Testis (tissue), 2 donors: ENCODE measurements at regions not wholly inside any gene's neighbourhood (a gene's known extent, or its start where the extent isn't known, plus 50 kb on each side); places are given as distances from the start of the nearest gene placed in this dataset.

Source experiments
- DNase-seq: peaks from one replicate; pipeline ENCODE4 v3.0.0-alpha.2; 2019
- H3K27ac ChIP-seq, 2 donors: fragments of 200-600 bp; sonication (generic); one replicate each; pipeline ENCODE4 v1.5.1; 2019
- H3K27me3 ChIP-seq: fragments of 200-600 bp; sonication (generic); one replicate; pipeline ENCODE4 v1.5.1; 2019
- H3K36me3 ChIP-seq: fragments of 200-600 bp; sonication (generic); one replicate; pipeline ENCODE4 v1.5.1; 2017; ENCODE audit warnings: low read depth; ENCODE audit errors: missing control alignments
- H3K4me1 ChIP-seq: fragments of 200-600 bp; sonication (generic); one replicate; pipeline ENCODE4 v1.5.1; 2019
- H3K4me3 ChIP-seq, 2 donors: fragments of 200-600 bp; sonication (generic); one replicate each; pipeline ENCODE4 v1.5.1; 2017 to 2019
- H3K9me3 ChIP-seq: fragments of 200-600 bp; sonication (generic); one replicate; pipeline ENCODE4 v1.5.1; 2017
- CTCF ChIP-seq, 3 experiments: fragments of 450-650 bp in 2 of 3; fragments of 200-600 bp in 1 of 3; sonication (generic) in 1 of 3; IDR thresholded peaks; one replicate each; pipeline ENCODE4 v1.5.1; 2016 to 2019; ENCODE audit warnings: antibody characterized with exemption in 3 of 3, mild to moderate bottlenecking in 2 of 3, moderate library complexity in 1 of 3
- POLR2A ChIP-seq: fragments of 450-650 bp; IDR thresholded peaks from one replicate; pipeline ENCODE4 v1.6.1; 2017; ENCODE audit warnings: antibody characterized with exemption, mild to moderate bottlenecking, moderate library complexity
- WGBS, 2 donors: methylation state at CpG; one replicate each; pipeline ENCODE4 v1.1.5; 2018; 5-methylcytosine and 5-hydroxymethylcytosine counted together
- intact Hi-C: fragments of 100-400 bp; cut with DNase I; formaldehyde crosslinking; loops from one replicate; pipeline ENCODE4 v1.15.1; 2023; ENCODE audit warnings: low total_unique reads

GRCh38 chr6:90653750-90654149, 66.9 kb upstream of the MAP3K7 start:
- Histone ChIP-seq H3K27me3 (no peaks in the 10 kb centered on the region), H3K36me3 (no peaks in the 10 kb centered on the region), H3K9me3 (no peaks in the 10 kb centered on the region), H3K27ac (no peak overlapping the region), H3K4me3 (no peak overlapping the region), H3K4me1 (no peaks in the 10 kb centered on the region)
- TF ChIP-seq POLR2A = no peak
- intact Hi-C loops = no loop called here
- 84 to 86% methylated on average over 5 of the region's 5 CpGs for WGBS, 2 donors
- DNase-seq = no peak

- no peak overlapping the region for H3K4me3 ChIP-seq
- no peaks in the 10 kb centered on the region for H3K27me3 ChIP-seq
- no peaks in the 10 kb centered on the region for H3K9me3 ChIP-seq
- no peak for TF ChIP-seq CTCF (IDR thresholded peaks at IDR 0.05)
- TF ChIP-seq POLR2A = no peak
- 57 to 69% methylated on average over 8 of the region's 8 CpGs for WGBS, 2 donors
- no peaks in the 10 kb centered on the region for H3K36me3 ChIP-seq
- intact Hi-C loops = no loop called here
- H3K27ac ChIP-seq = no peak overlapping the region
- DNase-seq = no peak
- no peaks in the 10 kb centered on the region for H3K4me1 ChIP-seq
Measured at GRCh38 chr6:90650041-90650940, 63.4 kb upstream of the MAP3K7 start.

DNA sequence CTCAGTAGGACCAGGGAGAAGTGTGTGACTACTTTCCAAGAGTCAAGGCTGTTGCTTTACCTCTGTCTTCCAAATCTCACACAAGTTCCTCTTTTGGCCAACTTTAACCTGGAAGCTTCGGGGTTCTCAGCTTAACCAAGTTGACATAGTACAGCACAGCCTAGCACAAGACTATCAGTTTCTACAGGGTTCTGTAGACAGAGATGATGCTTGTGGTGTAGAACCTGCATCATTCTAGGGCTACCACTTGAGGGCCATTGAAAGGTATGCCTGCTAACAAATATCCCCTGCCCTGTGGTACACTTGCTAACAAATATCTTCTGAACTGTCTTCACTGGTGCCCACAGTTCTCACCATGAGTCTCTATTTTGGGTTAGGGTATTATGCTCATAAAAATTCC, 62.0 kb upstream of the MAP3K7 start:
- Histone ChIP-seq H3K27me3 (no peaks in the 10 kb centered on the region), H3K27ac (no peak overlapping the region), H3K9me3 (no peaks in the 10 kb centered on the region), H3K36me3 (no peaks in the 10 kb centered on the region), H3K4me1 (no peaks in the 10 kb centered on the region), H3K4me3 (no peak overlapping the region)
- WGBS, 2 donors = 88 to 100% methylated on average over 1 of the region's 1 CpG
- no peak for TF ChIP-seq POLR2A
- no peak for DNase-seq
- intact Hi-C loops = no loop called here

DNA sequence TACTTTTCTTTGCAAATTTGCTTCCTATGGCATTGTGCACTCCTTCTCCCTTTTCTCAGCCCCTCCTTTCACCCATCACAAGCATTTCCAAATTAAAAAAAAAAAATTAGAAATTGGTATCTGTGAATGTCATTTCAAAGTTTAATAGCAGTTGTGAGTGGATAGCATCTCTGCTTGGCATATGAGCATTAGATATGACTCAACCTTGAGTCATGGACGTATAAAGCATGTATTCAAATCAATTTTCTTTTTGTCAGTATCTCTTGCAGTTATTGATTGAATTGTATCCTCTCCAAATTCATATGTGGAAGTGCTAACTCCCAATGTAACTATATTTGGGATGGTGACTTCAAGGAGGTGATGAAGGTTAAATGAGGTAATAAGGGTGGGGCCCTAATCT, 60.1 kb upstream of the MAP3K7 start:
- Histone ChIP-seq H3K27me3 (no peaks in the 10 kb centered on the region), H3K36me3 (no peaks in the 10 kb centered on the region), H3K4me3 (no peak overlapping the region), H3K4me1 (no peaks in the 10 kb centered on the region), H3K27ac (no peak overlapping the region), H3K9me3 (no peaks in the 10 kb centered on the region)
- 75 to 95% methylated on average over 1 of the region's 1 CpG for WGBS, 2 donors
- intact Hi-C loops = no loop called here
- no peak for DNase-seq
- no peak for TF ChIP-seq POLR2A
- no peak for TF ChIP-seq CTCF (IDR thresholded peaks at IDR 0.05)

- no peak overlapping the region for H3K27ac ChIP-seq
- 81 to 84% methylated on average over 4 of the region's 4 CpGs for WGBS, 2 donors
- no peaks in the 10 kb centered on the region for H3K4me1 ChIP-seq
- intact Hi-C loops = no loop called here
- no peaks in the 10 kb centered on the region for H3K36me3 ChIP-seq
- H3K4me3 ChIP-seq = no peak overlapping the region
- no peak for TF ChIP-seq CTCF (IDR thresholded peaks at IDR 0.05)
- DNase-seq = no peak
- no peaks in the 10 kb centered on the region for H3K27me3 ChIP-seq
- no peaks in the 10 kb centered on the region for H3K9me3 ChIP-seq
Measured at GRCh38 chr6:90645634-90646033, 58.8 kb upstream of the MAP3K7 start.

- TF ChIP-seq POLR2A = no peak
- no peak for TF ChIP-seq CTCF (IDR thresholded peaks at IDR 0.05)
- no peak overlapping the region for H3K27ac ChIP-seq
- no peaks in the 10 kb centered on the region for H3K36me3 ChIP-seq
- H3K4me1 ChIP-seq = no peaks in the 10 kb centered on the region
- no peaks in the 10 kb centered on the region for H3K9me3 ChIP-seq
- intact Hi-C loops = no loop called here
- H3K27me3 ChIP-seq = no peaks in the 10 kb centered on the region
- H3K4me3 ChIP-seq = no peak overlapping the region
- 60 to 66% methylated on average over 2 of the region's 2 CpGs for WGBS, 2 donors
- no peak for DNase-seq
Measured at GRCh38 chr6:90644492-90644891, 57.6 kb upstream of the MAP3K7 start.
